ENCODE measurements at regions not wholly inside any gene's neighbourhood (a gene's known extent, or its start where the extent isn't known, plus 50 kb on each side); places are given as distances from the start of the nearest gene placed in this dataset.
A peak's percentile ranks its signal among the peaks of the same experiment; 100 is the strongest.

- no peaks in the 10 kb centered on the region for H3K36me3 ChIP-seq (ENCODE audit: insufficient read depth, low read length)
- H4K20me1 ChIP-seq (ENCODE audit: insufficient read depth), result no peaks in the 10 kb centered on the region
- H3F3A ChIP-seq (ENCODE audit: insufficient read depth, low read length, poor library complexity, severe bottlenecking), result no peaks in the 10 kb centered on the region
- H3K4me3 ChIP-seq (ENCODE audit: low read length), result no peak overlapping the region
- peak overlapping the region; percentile 7 for H2AFZ ChIP-seq (ENCODE audit: low read depth, low read length)
- no peak overlapping the region for H3K9ac ChIP-seq (ENCODE audit: low read length)
- H3K79me2 ChIP-seq (replicated peaks; ENCODE audit: insufficient read depth, low read length), result no peaks in the 10 kb centered on the region
- TF ChIP-seq, protein P1, sequence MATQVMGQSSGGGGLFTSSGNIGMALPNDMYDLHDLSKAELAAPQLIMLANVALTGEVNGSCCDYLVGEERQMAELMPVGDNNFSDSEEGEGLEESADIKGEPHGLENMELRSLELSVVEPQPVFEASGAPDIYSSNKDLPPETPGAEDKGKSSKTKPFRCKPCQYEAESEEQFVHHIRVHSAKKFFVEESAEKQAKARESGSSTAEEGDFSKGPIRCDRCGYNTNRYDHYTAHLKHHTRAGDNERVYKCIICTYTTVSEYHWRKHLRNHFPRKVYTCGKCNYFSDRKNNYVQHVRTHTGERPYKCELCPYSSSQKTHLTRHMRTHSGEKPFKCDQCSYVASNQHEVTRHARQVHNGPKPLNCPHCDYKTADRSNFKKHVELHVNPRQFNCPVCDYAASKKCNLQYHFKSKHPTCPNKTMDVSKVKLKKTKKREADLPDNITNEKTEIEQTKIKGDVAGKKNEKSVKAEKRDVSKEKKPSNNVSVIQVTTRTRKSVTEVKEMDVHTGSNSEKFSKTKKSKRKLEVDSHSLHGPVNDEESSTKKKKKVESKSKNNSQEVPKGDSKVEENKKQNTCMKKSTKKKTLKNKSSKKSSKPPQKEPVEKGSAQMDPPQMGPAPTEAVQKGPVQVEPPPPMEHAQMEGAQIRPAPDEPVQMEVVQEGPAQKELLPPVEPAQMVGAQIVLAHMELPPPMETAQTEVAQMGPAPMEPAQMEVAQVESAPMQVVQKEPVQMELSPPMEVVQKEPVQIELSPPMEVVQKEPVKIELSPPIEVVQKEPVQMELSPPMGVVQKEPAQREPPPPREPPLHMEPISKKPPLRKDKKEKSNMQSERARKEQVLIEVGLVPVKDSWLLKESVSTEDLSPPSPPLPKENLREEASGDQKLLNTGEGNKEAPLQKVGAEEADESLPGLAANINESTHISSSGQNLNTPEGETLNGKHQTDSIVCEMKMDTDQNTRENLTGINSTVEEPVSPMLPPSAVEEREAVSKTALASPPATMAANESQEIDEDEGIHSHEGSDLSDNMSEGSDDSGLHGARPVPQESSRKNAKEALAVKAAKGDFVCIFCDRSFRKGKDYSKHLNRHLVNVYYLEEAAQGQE (IDR thresholded peaks at IDR 0.05; ENCODE audit: borderline replicate concordance), result no peak
- TF ChIP-seq, protein P2, sequence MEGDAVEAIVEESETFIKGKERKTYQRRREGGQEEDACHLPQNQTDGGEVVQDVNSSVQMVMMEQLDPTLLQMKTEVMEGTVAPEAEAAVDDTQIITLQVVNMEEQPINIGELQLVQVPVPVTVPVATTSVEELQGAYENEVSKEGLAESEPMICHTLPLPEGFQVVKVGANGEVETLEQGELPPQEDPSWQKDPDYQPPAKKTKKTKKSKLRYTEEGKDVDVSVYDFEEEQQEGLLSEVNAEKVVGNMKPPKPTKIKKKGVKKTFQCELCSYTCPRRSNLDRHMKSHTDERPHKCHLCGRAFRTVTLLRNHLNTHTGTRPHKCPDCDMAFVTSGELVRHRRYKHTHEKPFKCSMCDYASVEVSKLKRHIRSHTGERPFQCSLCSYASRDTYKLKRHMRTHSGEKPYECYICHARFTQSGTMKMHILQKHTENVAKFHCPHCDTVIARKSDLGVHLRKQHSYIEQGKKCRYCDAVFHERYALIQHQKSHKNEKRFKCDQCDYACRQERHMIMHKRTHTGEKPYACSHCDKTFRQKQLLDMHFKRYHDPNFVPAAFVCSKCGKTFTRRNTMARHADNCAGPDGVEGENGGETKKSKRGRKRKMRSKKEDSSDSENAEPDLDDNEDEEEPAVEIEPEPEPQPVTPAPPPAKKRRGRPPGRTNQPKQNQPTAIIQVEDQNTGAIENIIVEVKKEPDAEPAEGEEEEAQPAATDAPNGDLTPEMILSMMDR (IDR thresholded peaks at IDR 0.05; ENCODE audit: poor library complexity, severe bottlenecking), result peak; percentile 77
- TF ChIP-seq POLR2AphosphoS5 (IDR thresholded peaks at IDR 0.05), result no peak
- peak; percentile 83 for TF ChIP-seq SMC3 (conservative IDR thresholded peaks at IDR 0.05; ENCODE audit: poor library complexity)
- TF ChIP-seq EZH2 (IDR thresholded peaks at IDR 0.05; ENCODE audit: borderline replicate concordance, insufficient read depth, low read length, poor library complexity, severe bottlenecking), result no peak
- TF ChIP-seq RAD21 (conservative IDR thresholded peaks at IDR 0.05), result peak; percentile 81
- no peak for TF ChIP-seq TAF1 (IDR thresholded peaks at IDR 0.05; ENCODE audit: low read depth)
- TF ChIP-seq MXI1 (conservative IDR thresholded peaks at IDR 0.05; ENCODE audit: poor library complexity, severe bottlenecking), result no peak
- no peak for TF ChIP-seq EP300 (conservative IDR thresholded peaks at IDR 0.05; ENCODE audit: poor library complexity, severe bottlenecking)
- H3K4me2 ChIP-seq (ENCODE audit: low read length), result no peak overlapping the region
- H3K9me2 ChIP-seq (ENCODE audit: insufficient read depth, low read length), result no peaks in the 10 kb centered on the region
- no peaks in the 10 kb centered on the region for H3K27me3 ChIP-seq (ENCODE audit: insufficient read depth, low read depth, low read length)
- no peaks in the 10 kb centered on the region for H3K9me3 ChIP-seq (ENCODE audit: low read length)
- H3K27ac ChIP-seq (ENCODE audit: low read length), result no peak overlapping the region
Measured at GRCh38 chr2:105576440-105577241, 168.1 kb upstream of the NCK2 start.

DNA sequence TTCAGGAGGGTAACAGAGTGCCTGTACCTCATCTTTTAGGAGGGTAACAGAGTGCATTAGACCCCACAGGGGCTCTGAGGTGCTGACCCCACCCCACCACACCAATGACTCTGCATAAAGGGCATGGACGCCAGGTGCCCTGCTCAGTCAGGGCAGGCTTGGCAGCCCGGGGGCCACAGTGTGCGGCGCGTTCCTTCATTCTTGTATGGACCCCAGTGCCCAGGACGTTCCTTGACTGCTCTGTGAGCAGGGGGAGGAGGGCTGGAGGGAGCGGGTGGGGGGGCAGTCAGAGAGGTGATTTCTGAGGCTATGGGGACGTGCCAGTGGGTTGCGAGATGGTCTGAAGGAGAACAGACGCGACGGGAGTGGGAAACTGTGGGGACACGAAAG lies 168.7 kb upstream of the NCK2 start:
- no peak overlapping the region for H3K4me3 ChIP-seq (ENCODE audit: low read length)
- H3K9ac ChIP-seq (ENCODE audit: low read length), result no peak overlapping the region
- no peak overlapping the region for H2AFZ ChIP-seq (ENCODE audit: low read depth, low read length)
- H3K9me3 ChIP-seq (ENCODE audit: low read length), result no peaks in the 10 kb centered on the region
- no peaks in the 10 kb centered on the region for H3F3A ChIP-seq (ENCODE audit: insufficient read depth, low read length, poor library complexity, severe bottlenecking)
- H3K27me3 ChIP-seq (ENCODE audit: insufficient read depth, low read depth, low read length), result no peaks in the 10 kb centered on the region
- no peaks in the 10 kb centered on the region for H3K79me2 ChIP-seq (replicated peaks; ENCODE audit: insufficient read depth, low read length)
- H3K4me2 ChIP-seq (ENCODE audit: low read length), result no peak overlapping the region
- TF ChIP-seq TAF1 (IDR thresholded peaks at IDR 0.05; ENCODE audit: low read depth), result no peak
- TF ChIP-seq POLR2AphosphoS5 (IDR thresholded peaks at IDR 0.05), result no peak
- no peak for TF ChIP-seq RAD21 (conservative IDR thresholded peaks at IDR 0.05)
- no peak for TF ChIP-seq EP300 (conservative IDR thresholded peaks at IDR 0.05; ENCODE audit: poor library complexity, severe bottlenecking)
- no peak for TF ChIP-seq EZH2 (IDR thresholded peaks at IDR 0.05; ENCODE audit: borderline replicate concordance, insufficient read depth, low read length, poor library complexity, severe bottlenecking)
- TF ChIP-seq SMC3 (conservative IDR thresholded peaks at IDR 0.05; ENCODE audit: poor library complexity), result no peak
- TF ChIP-seq, protein P2 (IDR thresholded peaks at IDR 0.05; ENCODE audit: poor library complexity, severe bottlenecking), result no peak
- TF ChIP-seq, protein P1 (IDR thresholded peaks at IDR 0.05; ENCODE audit: borderline replicate concordance), result no peak
- no peak for TF ChIP-seq MXI1 (conservative IDR thresholded peaks at IDR 0.05; ENCODE audit: poor library complexity, severe bottlenecking)
- H3K9me2 ChIP-seq (ENCODE audit: insufficient read depth, low read length), result no peaks in the 10 kb centered on the region
- H3K36me3 ChIP-seq (ENCODE audit: insufficient read depth, low read length), result no peaks in the 10 kb centered on the region
- H4K20me1 ChIP-seq (ENCODE audit: insufficient read depth), result no peaks in the 10 kb centered on the region
- no peak overlapping the region for H3K27ac ChIP-seq (ENCODE audit: low read length)
